Caco-2 (cell line): ENCODE measurements at regions not wholly inside any gene's neighbourhood (a gene's known extent, or its start where the extent isn't known, plus 50 kb on each side); places are given as distances from the start of the nearest gene placed in this dataset.

Source experiments
- BruUV-seq: library from RNA; stranded (reverse); fragments of 400-500 nt; replicated peaks from 2 replicates; lab custom pipeline; 2021; lab: Mats Ljungman, UMichigan
- CTCF ChIA-PET: fragments of 300-600 bp; sonication (Branson Sonifier 250); formaldehyde crosslinking; loops from one replicate; lab custom pipeline; 2022; ENCODE audit warnings: antibody characterized with exemption; lab: Charles Lee
- POLR2A ChIA-PET: fragments of 300-600 bp; sonication (Branson Sonifier 250); formaldehyde crosslinking; loops from one replicate; lab custom pipeline; 2022; ENCODE audit warnings: antibody characterized with exemption; lab: Charles Lee
- DNase-seq, 2 experiments: peaks; one replicate each; pipeline versions ENCODE4 v3.0.0 to v3.0.0-alpha.2; 2020 to 2022
- H3K27me3 ChIP-seq: replicated peaks from 2 replicates; pipeline ENCODE4 v1.6.0; 2011; ENCODE audit warnings: low read length; ENCODE audit not compliant: control insufficient read depth, insufficient read depth
- H3K36me3 ChIP-seq: 2 replicates; pipeline ENCODE4 v1.5.1; 2011; ENCODE audit warnings: low read length; ENCODE audit not compliant: control insufficient read depth, insufficient read depth
- H3K4me1 ChIP-seq: fragments of 250-450 bp; sonication (Bioruptor Pico); 2 replicates; pipeline ENCODE4 v1.5.1; 2020; ENCODE audit warnings: mild to moderate bottlenecking
- H3K4me3 ChIP-seq: 2 replicates; pipeline ENCODE4 v1.5.1; 2011; ENCODE audit warnings: low read depth, mild to moderate bottlenecking, control low read depth, low read length
- H3K9me3 ChIP-seq: fragments of 250-450 bp; sonication (Bioruptor Pico); 2 replicates; pipeline ENCODE4 v1.5.1; 2020; ENCODE audit warnings: mild to moderate bottlenecking, moderate library complexity
- H3K27ac Mint-ChIP-seq: one replicate; pipeline ENCODE4 v1.8.0; 2022; ENCODE audit warnings: mixed read lengths; ENCODE audit not compliant: unreplicated experiment
- H3K27me3 Mint-ChIP-seq: one replicate; pipeline ENCODE4 v1.8.0; 2022; ENCODE audit warnings: mixed read lengths; ENCODE audit not compliant: insufficient read depth, unreplicated experiment
- H3K36me3 Mint-ChIP-seq: one replicate; pipeline ENCODE4 v1.8.0; 2022; ENCODE audit warnings: mild to moderate bottlenecking, mixed read lengths; ENCODE audit not compliant: insufficient read depth, unreplicated experiment
- H3K4me1 Mint-ChIP-seq: one replicate; pipeline ENCODE4 v1.8.0; 2022; ENCODE audit warnings: low read depth, mixed read lengths; ENCODE audit not compliant: unreplicated experiment
- H3K4me3 Mint-ChIP-seq: one replicate; pipeline ENCODE4 v1.8.0; 2022; ENCODE audit warnings: mild to moderate bottlenecking, moderate library complexity, mixed read lengths; ENCODE audit not compliant: unreplicated experiment
- H3K9me3 Mint-ChIP-seq: one replicate; pipeline ENCODE4 v1.8.0; 2022; ENCODE audit warnings: mixed read lengths; ENCODE audit not compliant: unreplicated experiment
- intact Hi-C: fragments of 100-400 bp; cut with micrococcal nuclease; formaldehyde crosslinking; loops from one replicate; pipeline ENCODE4 v1.10.0; 2022; ENCODE audit not compliant: unreplicated experiment
- TF ChIP-seq, protein P1 (sequence below), 2 experiments: fragments of 200-600 bp in 1 of 2; IDR thresholded peaks; 1 replicate in 1 of 2; 2 replicates in 1 of 2; pipeline versions ENCODE4 v1.5.1 to v1.8.0; 2011 to 2022; ENCODE audit warnings: antibody characterized with exemption in 1 of 2, control low read depth in 1 of 2, inconsistent platforms in 1 of 2, low read depth in 1 of 2, low read length in 1 of 2, mild to moderate bottlenecking in 1 of 2, moderate library complexity in 1 of 2; ENCODE audit not compliant: insufficient read depth in 1 of 2, severe bottlenecking in 1 of 2, unreplicated experiment in 1 of 2

- TF ChIP-seq, protein P1, sequence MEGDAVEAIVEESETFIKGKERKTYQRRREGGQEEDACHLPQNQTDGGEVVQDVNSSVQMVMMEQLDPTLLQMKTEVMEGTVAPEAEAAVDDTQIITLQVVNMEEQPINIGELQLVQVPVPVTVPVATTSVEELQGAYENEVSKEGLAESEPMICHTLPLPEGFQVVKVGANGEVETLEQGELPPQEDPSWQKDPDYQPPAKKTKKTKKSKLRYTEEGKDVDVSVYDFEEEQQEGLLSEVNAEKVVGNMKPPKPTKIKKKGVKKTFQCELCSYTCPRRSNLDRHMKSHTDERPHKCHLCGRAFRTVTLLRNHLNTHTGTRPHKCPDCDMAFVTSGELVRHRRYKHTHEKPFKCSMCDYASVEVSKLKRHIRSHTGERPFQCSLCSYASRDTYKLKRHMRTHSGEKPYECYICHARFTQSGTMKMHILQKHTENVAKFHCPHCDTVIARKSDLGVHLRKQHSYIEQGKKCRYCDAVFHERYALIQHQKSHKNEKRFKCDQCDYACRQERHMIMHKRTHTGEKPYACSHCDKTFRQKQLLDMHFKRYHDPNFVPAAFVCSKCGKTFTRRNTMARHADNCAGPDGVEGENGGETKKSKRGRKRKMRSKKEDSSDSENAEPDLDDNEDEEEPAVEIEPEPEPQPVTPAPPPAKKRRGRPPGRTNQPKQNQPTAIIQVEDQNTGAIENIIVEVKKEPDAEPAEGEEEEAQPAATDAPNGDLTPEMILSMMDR (IDR thresholded peaks at IDR 0.05; ENCODE audit: insufficient read depth in 1 of 2, low read depth in 1 of 2, low read length in 1 of 2, severe bottlenecking in 1 of 2, unreplicated experiment in 1 of 2): no peak
- Mint-ChIP-seq H3K36me3 (no peaks in the 10 kb centered on the region), H3K9me3 (peaks cover 9% of the 10 kb centered on the region), H3K27me3 (no peaks in the 10 kb centered on the region), H3K4me1 (no peaks in the 10 kb centered on the region), H3K27ac (no peak overlapping the region), H3K4me3 (no peak overlapping the region)
- Histone ChIP-seq H3K4me1 (no peaks in the 10 kb centered on the region), H3K4me3 (no peak overlapping the region), H3K9me3 (peaks cover 6% of the 10 kb centered on the region; the same call in 1 of the 2 replicates), H3K36me3 (no peaks in the 10 kb centered on the region), H3K27me3 (no peaks in the 10 kb centered on the region)
- ChIA-PET POLR2A (no interaction called here), CTCF (no interaction called here)
- intact Hi-C loops: no loop called here
- DNase-seq: no peak
- BruUV-seq: no TSS peak
Observed at GRCh38 chr22:27551402-27551801, 250.2 kb downstream of the MN1 start.

DNA sequence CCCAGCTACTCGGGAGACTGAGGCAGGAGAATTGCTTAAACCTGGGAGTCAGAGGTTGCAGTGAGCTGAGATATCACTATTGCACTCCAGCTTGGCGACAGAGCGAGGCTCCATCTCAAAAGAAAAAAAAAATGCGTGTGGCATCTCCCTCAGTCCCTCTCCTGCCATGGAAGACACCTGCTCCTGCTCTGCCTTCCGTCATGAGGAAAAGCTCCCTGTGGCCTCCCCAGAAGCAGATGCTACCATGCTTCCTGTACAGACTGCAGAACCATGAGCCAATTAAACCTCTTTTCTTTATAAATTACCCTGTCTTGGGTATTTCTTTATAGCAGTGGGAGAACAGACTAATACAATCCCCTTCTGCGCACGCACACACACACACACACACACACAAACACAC is 249.4 kb downstream of the MN1 start:
- DNase-seq: no peak
- H3K36me3 ChIP-seq: no peaks in the 10 kb centered on the region
- Mint-ChIP-seq H3K27me3 (no peaks in the 10 kb centered on the region), H3K36me3 (no peaks in the 10 kb centered on the region), H3K4me1 (no peaks in the 10 kb centered on the region), H3K4me3 (no peak overlapping the region), H3K9me3 (peaks cover 9% of the 10 kb centered on the region), H3K27ac (no peak overlapping the region)
- POLR2A ChIA-PET: no interaction called here
- intact Hi-C loops: no loop called here
- CTCF ChIA-PET: no interaction called here
- no TSS peak for BruUV-seq
- peaks cover 6% of the 10 kb centered on the region; the same call in 1 of the 2 replicates for H3K9me3 ChIP-seq
- H3K4me3 ChIP-seq: no peak overlapping the region
- H3K4me1 ChIP-seq: no peaks in the 10 kb centered on the region
- TF ChIP-seq, protein P1 (IDR thresholded peaks at IDR 0.05; ENCODE audit: insufficient read depth in 1 of 2, low read depth in 1 of 2, low read length in 1 of 2, severe bottlenecking in 1 of 2, unreplicated experiment in 1 of 2): no peak
- H3K27me3 ChIP-seq: no peaks in the 10 kb centered on the region

DNA sequence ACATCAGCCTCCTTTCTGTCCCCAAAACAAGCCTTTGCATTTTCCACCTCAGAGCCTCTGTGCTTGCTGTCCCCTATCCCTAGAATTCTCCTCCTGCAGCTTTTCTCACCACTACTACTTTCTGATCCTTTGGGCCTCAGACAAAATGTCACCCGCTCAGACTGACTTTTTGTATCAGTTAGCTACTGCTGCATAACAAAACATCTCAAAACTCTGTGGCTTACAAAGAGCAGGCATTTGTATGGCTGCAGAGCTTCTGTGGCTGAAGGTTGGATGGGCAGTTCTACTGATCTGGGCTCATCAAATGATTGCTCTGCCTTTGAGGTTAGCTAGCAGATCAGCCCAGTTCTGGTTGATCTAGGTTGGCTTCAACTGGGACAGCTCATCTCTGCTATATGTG is 248.7 kb downstream of the MN1 start:
- H3K9me3 ChIP-seq: peaks cover 6% of the 10 kb centered on the region; the same call in 1 of the 2 replicates
- H3K36me3 Mint-ChIP-seq: no peaks in the 10 kb centered on the region
- H3K27me3 ChIP-seq: no peaks in the 10 kb centered on the region
- DNase-seq: no peak
- H3K27me3 Mint-ChIP-seq: no peaks in the 10 kb centered on the region
- H3K4me3 Mint-ChIP-seq: no peak overlapping the region
- H3K9me3 Mint-ChIP-seq: peaks cover 9% of the 10 kb centered on the region
- ChIA-PET POLR2A (no interaction called here), CTCF (no interaction called here)
- TF ChIP-seq, protein P1 (IDR thresholded peaks at IDR 0.05; ENCODE audit: insufficient read depth in 1 of 2, low read depth in 1 of 2, low read length in 1 of 2, severe bottlenecking in 1 of 2, unreplicated experiment in 1 of 2): no peak
- no peak overlapping the region for H3K27ac Mint-ChIP-seq
- H3K4me3 ChIP-seq: no peak overlapping the region
- no TSS peak for BruUV-seq
- intact Hi-C loops: no loop called here
- no peaks in the 10 kb centered on the region for H3K4me1 ChIP-seq
- H3K36me3 ChIP-seq: no peaks in the 10 kb centered on the region
- no peaks in the 10 kb centered on the region for H3K4me1 Mint-ChIP-seq
